GM21528 (cell line): ENCODE measurements at regions not wholly inside any gene's neighbourhood (a gene's known extent, or its start where the extent isn't known, plus 50 kb on each side); places are given as distances from the start of the nearest gene placed in this dataset.
"Not testable (repeated sequence)": the region's sequence is repeated elsewhere in the genome, so short reads cannot be mapped to it uniquely, and the experiment has no call there.

Experiments used
- ATAC-seq: cut with Tn5 transposase; IDR thresholded peaks from one replicate; pipeline ENCODE4 v1.9.1; 2021; ENCODE audit warnings: mild to moderate bottlenecking, moderate library complexity; ENCODE audit not compliant: unreplicated experiment, low FRiP score

DNA sequence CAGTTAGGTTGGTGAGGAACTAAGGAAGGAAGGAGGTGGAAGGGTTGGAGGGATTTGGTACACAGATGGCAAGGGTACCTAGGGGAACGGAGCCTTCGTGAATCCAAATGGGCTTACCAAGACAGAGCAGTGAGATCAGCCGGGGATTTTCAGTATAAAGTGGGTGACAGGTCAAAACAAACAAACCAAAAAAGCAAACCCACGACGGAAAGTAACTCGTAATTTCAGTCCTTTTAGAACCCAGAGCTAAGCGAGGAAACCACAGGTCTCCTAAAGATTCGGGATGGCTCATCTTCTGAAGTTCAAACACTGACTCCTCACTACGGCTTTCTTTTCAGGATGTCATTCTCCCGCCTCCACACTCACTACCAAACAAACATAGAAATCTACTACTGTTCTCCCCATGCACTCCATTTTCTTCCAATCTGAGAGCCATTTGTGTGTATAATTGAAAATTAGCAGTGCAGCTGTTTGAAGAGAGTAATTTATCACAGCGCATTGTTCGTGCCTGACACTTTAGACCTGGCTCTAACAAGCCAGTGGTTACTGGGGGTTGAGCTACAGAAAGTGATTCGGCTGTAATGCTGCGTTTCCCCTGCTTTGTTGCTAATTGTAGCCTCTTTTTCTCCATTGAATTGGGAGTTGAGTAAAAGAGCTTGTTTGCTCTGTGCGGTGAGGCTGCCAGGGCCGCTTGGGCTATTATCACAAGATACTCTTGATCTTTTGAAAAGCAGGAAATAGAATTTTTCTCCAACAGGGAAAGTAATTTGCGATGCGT lies 64.7 kb upstream of the CCDC39 start:
- ATAC-seq, result no peak

DNA sequence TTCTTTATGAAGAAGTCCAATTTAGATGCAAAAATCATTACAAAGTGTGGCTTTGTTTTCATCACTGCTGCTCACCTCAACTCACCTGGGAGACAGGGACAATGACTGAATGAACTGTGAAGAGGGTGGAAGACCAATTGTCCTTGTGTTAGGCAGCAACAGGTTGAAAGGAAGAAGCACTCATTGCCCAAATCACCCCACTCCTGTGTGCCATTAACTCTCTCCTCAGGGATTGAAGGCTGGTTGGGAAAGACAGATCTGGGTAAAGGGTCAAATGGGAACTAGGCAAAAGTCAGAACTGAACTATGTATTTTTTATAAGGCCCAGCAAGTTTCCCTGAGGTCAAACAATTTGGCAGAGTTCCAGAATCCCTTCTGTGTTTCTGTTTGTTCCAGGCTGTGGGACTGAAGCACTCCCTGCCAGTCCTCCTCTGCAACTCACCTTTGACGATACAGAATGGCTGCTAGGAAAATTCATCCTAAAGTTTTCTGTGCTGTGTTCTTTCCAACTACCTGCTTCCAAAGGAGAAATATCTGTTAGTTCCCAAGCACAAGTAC lies 68.6 kb upstream of the CCDC39 start:
- no peak for ATAC-seq

DNA sequence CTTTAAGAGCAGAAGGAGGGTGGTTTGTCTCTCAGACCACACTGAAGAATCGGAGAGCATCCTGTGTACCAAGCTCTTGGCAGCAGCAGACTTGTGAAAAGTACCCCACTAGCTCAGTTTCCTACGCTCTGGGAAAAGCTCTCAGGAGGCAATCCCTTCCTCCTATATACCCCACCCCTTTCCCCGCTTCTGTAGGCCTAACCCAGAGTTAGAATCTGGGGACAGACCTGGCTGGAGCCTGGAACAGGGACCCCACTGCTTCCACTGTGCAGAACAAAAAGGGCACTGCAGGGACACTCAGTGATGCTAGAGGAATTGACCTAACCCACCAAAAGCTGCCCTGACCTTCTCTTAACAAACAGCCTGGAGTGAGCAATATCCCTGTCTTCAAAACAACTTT lies 70.0 kb upstream of the CCDC39 start:
- ATAC-seq, result no peak

- ATAC-seq, result no peak
These were observed 70.5 kb upstream of the CCDC39 start for GRCh38 chr3:180749796-180750195.

DNA sequence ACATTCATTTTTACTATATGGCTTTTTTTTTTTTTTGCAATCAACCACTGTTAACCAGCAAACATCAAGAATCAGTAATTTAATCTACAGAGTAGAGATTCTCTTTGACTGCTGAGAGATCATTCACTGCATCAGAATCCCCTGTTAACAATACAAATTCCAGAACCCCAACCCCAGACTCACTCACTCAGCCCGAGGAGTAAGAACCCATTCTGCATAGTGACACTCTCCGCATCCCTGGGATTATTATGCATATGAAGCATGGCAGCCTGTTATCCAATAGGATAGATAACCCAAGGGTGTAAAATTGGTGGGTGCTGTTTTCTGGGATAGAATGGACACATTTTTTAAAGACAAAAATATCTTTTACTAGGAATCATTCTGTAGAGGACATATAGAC lies 76.3 kb upstream of the CCDC39 start:
- no peak for ATAC-seq

DNA sequence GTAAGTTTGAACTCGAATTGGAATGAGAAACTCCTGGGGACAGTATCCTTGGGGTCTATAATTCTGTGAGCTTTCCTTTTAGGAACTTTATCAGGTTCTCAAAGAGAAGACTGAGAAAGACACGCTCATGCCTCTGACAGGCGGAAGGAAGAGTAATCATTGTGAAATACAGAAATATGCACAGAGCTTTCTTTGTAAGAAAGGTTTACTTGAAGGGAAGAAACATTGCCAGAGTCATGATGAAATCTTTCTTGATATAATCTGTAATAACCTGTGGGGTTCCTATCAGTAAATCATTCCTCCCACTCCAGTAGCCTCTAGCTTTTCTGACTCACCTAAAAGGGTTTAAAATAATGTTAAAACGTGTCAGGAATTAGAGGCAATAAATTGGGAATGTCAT lies 83.6 kb upstream of the CCDC39 start:
- ATAC-seq, result no peak

- no peak for ATAC-seq
These were observed 85.2 kb upstream of the CCDC39 start for GRCh38 chr3:180764481-180764880.

DNA sequence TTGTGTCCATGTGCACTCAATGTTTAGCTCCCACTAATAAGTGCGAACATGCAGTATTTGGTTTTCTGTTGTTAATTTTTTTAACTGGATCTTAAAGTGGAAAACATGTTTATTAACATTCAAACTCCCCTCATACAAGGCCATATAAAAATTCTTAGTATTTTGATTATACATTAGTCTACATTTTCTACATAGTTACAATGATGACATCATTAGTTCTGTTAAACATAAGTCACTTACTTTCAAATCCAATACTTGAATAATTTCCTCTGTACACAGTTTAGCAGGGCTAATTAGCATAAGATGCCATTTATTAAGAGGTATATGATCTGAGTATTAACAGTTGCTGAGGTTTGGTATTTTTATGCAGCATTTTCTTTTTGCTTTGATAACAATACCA lies 91.3 kb upstream of the CCDC39 start:
- ATAC-seq, result no peak

DNA sequence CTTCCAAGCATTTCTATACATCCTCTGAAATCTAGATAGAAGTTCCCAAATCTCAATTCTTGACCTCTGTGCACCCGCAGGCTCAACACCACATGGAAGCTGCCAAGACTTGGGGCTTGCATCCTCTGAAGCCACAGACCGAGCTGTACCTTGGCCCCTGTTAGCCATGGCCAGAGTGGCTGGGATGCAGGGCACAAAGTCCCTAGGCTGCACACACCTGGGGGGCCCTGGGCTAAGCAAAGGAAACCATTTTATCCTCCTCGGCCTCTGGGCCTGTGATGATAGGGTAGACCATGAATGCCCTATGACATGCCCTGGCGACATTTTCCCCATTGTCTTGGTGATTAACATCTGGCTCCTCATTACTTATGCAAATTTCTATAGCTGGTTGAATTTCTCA lies 97.1 kb upstream of the CCDC39 start:
- no peak for ATAC-seq

- no peak for ATAC-seq
These were observed 103.1 kb upstream of the CCDC39 start for GRCh38 chr3:180782195-180782984.

DNA sequence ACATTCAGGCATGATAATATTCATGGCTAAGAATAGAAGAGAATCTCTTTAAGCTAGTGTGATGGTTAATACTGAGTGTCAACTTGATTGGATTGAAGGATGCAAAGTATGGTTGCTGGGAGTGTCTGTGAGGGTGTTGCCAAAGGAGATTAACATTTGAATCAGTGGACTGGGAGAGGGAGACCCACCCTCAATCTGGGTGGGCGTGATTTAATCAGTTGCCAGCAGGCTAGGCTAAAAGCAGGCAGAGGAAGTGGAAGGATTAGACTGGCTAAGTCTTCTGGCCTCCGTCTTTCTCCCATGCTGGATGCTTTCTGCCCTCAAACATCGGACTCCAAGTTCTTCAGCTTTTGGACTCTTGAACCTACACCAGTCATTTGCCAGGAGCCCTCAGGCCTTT lies 106.9 kb upstream of the CCDC39 start:
- ATAC-seq, result not testable (repeated sequence)

DNA sequence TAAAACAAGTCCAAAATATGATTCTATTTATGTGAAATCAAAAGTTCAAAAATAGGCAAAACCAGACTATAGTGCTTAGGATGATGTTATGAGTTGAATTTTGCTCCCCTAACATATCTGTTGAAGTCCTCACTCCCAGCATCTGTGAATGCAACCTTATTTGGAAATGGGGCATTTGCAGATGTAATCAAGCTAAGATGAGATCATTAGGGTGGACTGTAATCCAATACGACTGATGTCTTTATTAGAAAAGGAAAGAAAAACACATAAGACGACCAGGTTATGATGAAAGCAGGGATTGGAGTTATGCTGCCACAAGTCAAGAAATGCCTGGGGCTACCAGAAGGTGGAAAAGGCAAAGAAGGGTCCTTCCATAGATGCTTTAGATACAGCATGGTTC lies 110.5 kb upstream of the CCDC39 start:
- no peak for ATAC-seq

- ATAC-seq, result no peak
These were observed 114.3 kb upstream of the FXR1 start for GRCh38 chr3:180798197-180798596.

- ATAC-seq, result no peak
These were observed 109.6 kb upstream of the FXR1 start for GRCh38 chr3:180802837-180803236.

DNA sequence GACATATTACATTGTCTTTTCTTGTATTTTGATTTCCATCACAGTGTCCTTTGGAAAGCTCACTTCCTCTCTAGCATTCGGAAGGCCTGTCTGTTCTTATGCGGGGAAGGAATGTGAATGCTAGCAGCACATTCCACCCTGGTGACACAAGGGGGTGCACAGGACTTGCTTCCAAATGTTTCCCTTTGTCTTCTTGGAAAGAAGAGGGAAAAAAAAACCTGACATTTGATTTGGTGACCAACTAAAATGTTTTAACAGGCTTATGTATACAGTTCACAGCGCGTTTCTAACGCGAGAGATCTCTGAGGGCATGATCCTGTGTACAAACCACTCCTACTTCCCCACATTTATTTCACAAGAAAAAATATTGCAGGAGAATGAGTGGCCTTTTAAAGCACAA lies 107.6 kb upstream of the FXR1 start:
- no peak for ATAC-seq

DNA sequence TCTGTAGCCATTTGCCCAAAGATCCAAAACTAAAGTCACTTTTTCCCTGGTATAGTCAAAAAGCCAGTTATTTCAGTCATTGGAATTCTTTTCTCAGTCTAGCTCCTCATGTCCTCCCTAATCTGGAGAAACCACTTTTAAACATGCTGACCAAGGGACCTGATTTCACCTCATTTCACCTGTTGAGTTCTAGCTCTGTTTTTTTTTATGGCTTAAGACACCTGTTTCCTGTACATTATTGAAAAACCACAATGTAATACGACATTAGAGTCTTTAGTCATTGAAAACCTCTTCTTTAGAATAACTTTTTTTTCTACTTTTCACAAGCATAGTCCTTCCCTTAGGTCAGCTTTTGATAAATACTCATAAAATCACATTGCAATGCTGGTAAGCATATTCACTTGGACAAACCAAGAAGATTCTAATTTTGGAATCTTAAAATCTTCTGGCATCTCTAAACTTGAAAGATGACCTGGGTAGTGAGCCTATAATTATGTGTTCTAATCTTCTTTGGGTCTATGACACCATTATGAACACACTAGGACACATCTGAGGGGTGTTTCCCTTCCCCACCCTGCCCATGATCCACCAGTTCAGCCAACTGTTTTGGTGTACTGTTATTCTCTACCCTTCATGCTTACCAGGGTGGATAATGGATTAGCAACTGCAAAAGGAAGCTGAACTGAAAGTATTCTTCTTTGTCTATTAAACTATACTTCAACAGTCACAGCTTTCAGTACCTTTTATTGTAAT lies 103.5 kb upstream of the FXR1 start:
- ATAC-seq, result no peak

- ATAC-seq, result no peak
These were observed 92.1 kb upstream of the FXR1 start for GRCh38 chr3:180820400-180820799.

- no peak for ATAC-seq
These were observed 86.5 kb upstream of the FXR1 start for GRCh38 chr3:180825964-180826363.

DNA sequence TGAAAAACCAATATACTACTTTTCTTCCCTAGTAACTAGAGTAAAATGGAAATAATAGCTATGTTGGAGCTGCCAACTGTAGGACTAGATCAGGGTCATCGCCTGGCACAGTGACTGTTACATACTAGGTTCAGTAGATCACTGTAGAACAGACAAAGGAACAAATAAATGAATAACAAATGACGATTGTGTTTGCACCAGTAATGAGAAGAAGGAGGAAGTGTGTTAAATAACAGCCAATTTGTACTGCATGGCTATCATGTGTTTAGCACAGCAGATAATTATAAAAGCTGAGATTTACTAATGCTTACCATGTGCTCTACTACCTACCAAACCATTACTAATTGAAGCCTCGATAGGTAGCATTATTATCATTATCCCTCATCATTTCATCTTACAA lies 85.3 kb upstream of the FXR1 start:
- no peak for ATAC-seq

DNA sequence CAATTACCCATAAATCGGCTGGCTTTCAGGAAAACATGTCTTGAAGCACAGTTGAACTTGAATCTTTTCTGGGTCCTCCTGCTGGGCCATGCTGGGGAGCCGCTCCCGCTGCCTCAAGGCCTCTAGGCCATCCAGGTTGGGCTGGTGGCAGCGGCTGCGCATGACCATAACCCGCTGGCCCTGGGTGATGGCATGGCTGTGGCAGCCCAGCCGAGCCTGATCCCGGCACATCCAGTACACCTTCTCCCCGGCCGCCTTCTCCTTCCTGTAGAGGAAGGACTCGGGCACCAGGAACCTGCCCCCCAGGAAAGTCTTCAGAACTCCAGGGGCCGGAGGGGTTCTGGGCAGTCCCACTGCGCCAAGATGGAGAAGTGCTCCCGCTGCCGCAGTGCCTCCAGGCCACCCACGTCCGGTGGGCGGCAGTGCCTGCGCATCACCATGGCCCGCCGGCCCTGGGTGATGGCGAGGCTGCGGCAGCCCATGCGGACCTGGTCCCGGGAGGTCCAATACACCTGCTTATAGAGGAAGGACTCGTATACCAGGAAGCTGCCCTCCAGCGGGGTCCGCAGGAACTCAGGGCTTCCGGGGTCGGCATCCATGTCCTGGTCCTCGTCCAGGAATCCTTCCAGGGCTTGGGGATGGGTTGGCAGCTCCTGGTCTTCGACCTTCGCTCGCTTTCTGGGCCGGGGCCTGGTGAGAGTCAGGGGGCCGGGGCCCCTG lies 84.3 kb upstream of the FXR1 start:
- no peak for ATAC-seq
